SK-N-SH (cell line): ENCODE measurements at regions not wholly inside any gene's neighbourhood (a gene's known extent, or its start where the extent isn't known, plus 50 kb on each side); places are given as distances from the start of the nearest gene placed in this dataset.
A peak's percentile ranks its signal among the peaks of the same experiment; 100 is the strongest.

Experiments used
- CTCF ChIA-PET: fragments of 300-600, 350-600 bp; formaldehyde crosslinking; extraction: SDS; loops from one replicate; lab custom pipeline; 2021; lab: Yijun Ruan, JAX
- POLR2A ChIA-PET: fragments of 350-600 bp; sonication (Branson Sonifier 250); formaldehyde crosslinking; extraction: SDS; loops from one replicate; lab custom pipeline; 2020; ENCODE audit warnings: antibody characterized with exemption, inconsistent platforms; lab: Yijun Ruan, JAX
- DNase-seq: peaks from one replicate; pipeline ENCODE4 v3.0.0; 2012
- H2AFZ ChIP-seq: fragments of 200-600 bp; sonication (generic); 2 replicates; pipeline ENCODE4 v1.8.1; 2016; ENCODE audit warnings: antibody characterized with exemption, mild to moderate bottlenecking, low read depth
- H3F3A ChIP-seq: fragments of 200-600 bp; sonication (generic); replicated peaks from 2 replicates; pipeline ENCODE3; 2016; ENCODE audit warnings: antibody characterized with exemption, mild to moderate bottlenecking; ENCODE audit not compliant: insufficient read depth
- H3K27ac ChIP-seq, 2 experiments: fragments of 200-500 bp in 1 of 2; fragments of 200-600 bp in 1 of 2; sonication (Bioruptor generic) in 1 of 2; sonication (generic), shearing (Covaris generic) in 1 of 2; 2 replicates each; pipeline versions ENCODE4 v1.5.1 to v1.6.1; 2014 to 2016; ENCODE audit warnings: low read depth in 2 of 2, inconsistent platforms in 1 of 2, low read length in 1 of 2, mild to moderate bottlenecking in 1 of 2, mixed read lengths in 1 of 2
- H3K27me3 ChIP-seq: fragments of 200-600 bp; sonication (generic), shearing (Covaris generic); 2 replicates; pipeline ENCODE4 v1.6.1; 2016; ENCODE audit warnings: mixed run types; ENCODE audit not compliant: insufficient read depth
- H3K36me3 ChIP-seq, 2 experiments: fragments of 200-500 bp in 1 of 2; fragments of 200-600 bp in 1 of 2; sonication (Bioruptor generic) in 1 of 2; sonication (generic) in 1 of 2; replicated peaks in 1 of 2; 2 replicates each; pipeline versions ENCODE3 to v1.5.1; 2014 to 2016; ENCODE audit warnings: low read length in 1 of 2, mild to moderate bottlenecking in 1 of 2; ENCODE audit not compliant: insufficient read depth in 2 of 2, control insufficient read depth in 1 of 2
- H3K4me1 ChIP-seq, 2 experiments: fragments of 200-500 bp in 1 of 2; fragments of 200-600 bp in 1 of 2; sonication (Bioruptor generic) in 1 of 2; sonication (generic), shearing (Covaris generic) in 1 of 2; 2 replicates each; pipeline versions ENCODE4 v1.5.1 to v1.6.1; 2014 to 2016; ENCODE audit warnings: low read depth in 1 of 2, low read length in 1 of 2, mixed run types in 1 of 2; ENCODE audit not compliant: insufficient read depth in 2 of 2, control insufficient read depth in 1 of 2
- H3K4me2 ChIP-seq: fragments of 200-600 bp; sonication (generic), shearing (Covaris generic); 2 replicates; pipeline ENCODE4 v1.6.1; 2017; ENCODE audit warnings: mixed run types
- H3K4me3 ChIP-seq, 2 experiments: fragments of 200-500 bp in 1 of 2; fragments of 200-600 bp in 1 of 2; sonication (Bioruptor generic) in 1 of 2; sonication (generic), shearing (Covaris generic) in 1 of 2; 2 replicates each; pipeline versions ENCODE4 v1.5.1 to v1.8.1; 2014 to 2016; ENCODE audit warnings: low read depth in 2 of 2, inconsistent platforms in 1 of 2, low read length in 1 of 2, mild to moderate bottlenecking in 1 of 2, mixed read lengths in 1 of 2, moderate library complexity in 1 of 2
- H3K79me2 ChIP-seq: fragments of 200-600 bp; sonication (generic); 2 replicates; pipeline ENCODE4 v1.8.1; 2017; ENCODE audit warnings: mild to moderate bottlenecking; ENCODE audit not compliant: insufficient read depth
- H3K9ac ChIP-seq: fragments of 200-600 bp; sonication (generic); 2 replicates; pipeline ENCODE4 v1.6.1; 2017; ENCODE audit warnings: mixed run types
- H3K9me2 ChIP-seq: fragments of 200-600 bp; sonication (generic); 2 replicates; pipeline ENCODE4 v1.6.1; 2017; ENCODE audit warnings: mixed run types
- H3K9me3 ChIP-seq: fragments of 200-600 bp; sonication (generic); 2 replicates; pipeline ENCODE4 v1.6.1; 2017; ENCODE audit warnings: mixed run types, mild to moderate bottlenecking, moderate library complexity
- H4K20me1 ChIP-seq: fragments of 200-600 bp; sonication (generic); 2 replicates; pipeline ENCODE4 v1.6.1; 2017; ENCODE audit warnings: mild to moderate bottlenecking, mixed run types; ENCODE audit not compliant: insufficient read depth
- FOSL2 ChIP-seq: IDR thresholded peaks from 2 replicates; pipeline ENCODE4 v1.4.0; 2012; ENCODE audit warnings: low read depth, mild to moderate bottlenecking, moderate library complexity, borderline replicate concordance
- WGBS: methylation state at CpG from one replicate; pipeline ENCODE4 v1.1.6; 2017; ENCODE audit warnings: low lambda C conversion rate; 5-methylcytosine and 5-hydroxymethylcytosine counted together
- small RNA-seq, 7 experiments: library from RNA; depleted of rRNA; stranded (forward); fragments of <200 nt; gene quantifications; one replicate each; pipeline ENCODE3, GENCODE V24; 2012
- TF ChIP-seq, protein P1 (sequence below): fragments of 200-600 bp; sonication (generic); IDR thresholded peaks from 2 replicates; pipeline ENCODE4 v1.6.1; 2017; ENCODE audit warnings: antibody characterized with exemption, mild to moderate bottlenecking, moderate library complexity

DNA sequence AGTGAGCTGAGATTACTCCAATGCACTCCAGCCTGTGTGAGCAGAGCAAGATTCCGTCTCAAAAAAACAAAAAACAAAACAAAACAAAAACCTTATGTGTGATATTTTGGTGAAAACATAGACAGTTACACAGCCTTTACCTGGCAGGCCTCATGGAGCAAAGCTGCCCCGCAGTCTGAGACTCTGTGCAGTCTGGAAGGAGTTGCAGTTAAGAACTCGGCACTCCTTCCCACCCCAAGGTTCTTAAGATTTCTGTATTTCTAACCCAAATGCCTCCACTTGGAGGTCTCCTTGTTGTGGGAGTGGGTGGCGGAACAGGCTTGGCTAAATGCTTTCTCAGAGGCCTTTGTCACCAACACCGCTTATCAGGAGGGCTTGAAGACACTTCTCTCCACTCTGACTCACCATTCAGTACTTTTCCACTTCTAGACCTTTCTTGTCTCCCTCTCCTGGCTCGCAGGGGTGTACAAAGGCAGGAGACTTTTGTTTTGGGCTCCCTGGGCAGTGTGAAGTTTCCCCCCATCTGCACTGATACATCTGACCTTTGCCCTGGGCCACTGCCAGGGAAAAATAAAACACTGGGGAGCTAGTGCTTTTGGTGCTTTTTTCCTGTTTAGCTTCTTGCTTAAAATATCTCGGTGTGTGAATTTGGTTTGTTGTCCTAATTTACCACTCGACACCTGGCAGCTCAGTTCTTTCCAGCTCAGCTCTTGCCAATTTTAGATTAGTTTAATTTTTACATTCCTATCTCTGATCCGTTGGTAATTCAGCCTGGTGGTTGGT is 51.3 kb upstream of the MAGI2 start:
- Histone ChIP-seq H2AFZ (peak overlapping the region; percentile 4; the same call in 1 of the 2 replicates), H3K9me3 (no peaks in the 10 kb centered on the region)
- CTCF ChIA-PET: no interaction called here

More for the DNA sequence above, 51.3 kb upstream of the MAGI2 start:
- Histone ChIP-seq H3K4me1 (no peaks in the 10 kb centered on the region; a peak in 1 of 4 replicates), H3K36me3 (no peaks in the 10 kb centered on the region), H3K27me3 (no peaks in the 10 kb centered on the region), H3K4me2 (no peak overlapping the region), H3K9me2 (no peaks in the 10 kb centered on the region), H3K27ac (no peak overlapping the region), H4K20me1 (no peaks in the 10 kb centered on the region), H3K4me3 (no peak overlapping the region), H3K9ac (no peak overlapping the region), H3F3A (peaks cover 6% of the 10 kb centered on the region), H3K79me2 (no peaks in the 10 kb centered on the region)
- POLR2A ChIA-PET: no interaction called here
- TF ChIP-seq, protein P1, sequence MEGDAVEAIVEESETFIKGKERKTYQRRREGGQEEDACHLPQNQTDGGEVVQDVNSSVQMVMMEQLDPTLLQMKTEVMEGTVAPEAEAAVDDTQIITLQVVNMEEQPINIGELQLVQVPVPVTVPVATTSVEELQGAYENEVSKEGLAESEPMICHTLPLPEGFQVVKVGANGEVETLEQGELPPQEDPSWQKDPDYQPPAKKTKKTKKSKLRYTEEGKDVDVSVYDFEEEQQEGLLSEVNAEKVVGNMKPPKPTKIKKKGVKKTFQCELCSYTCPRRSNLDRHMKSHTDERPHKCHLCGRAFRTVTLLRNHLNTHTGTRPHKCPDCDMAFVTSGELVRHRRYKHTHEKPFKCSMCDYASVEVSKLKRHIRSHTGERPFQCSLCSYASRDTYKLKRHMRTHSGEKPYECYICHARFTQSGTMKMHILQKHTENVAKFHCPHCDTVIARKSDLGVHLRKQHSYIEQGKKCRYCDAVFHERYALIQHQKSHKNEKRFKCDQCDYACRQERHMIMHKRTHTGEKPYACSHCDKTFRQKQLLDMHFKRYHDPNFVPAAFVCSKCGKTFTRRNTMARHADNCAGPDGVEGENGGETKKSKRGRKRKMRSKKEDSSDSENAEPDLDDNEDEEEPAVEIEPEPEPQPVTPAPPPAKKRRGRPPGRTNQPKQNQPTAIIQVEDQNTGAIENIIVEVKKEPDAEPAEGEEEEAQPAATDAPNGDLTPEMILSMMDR: 0 out of 2 replicates have a peak, but pooled peaks have one; percentile 10
- TF ChIP-seq FOSL2: no peak
- 94% methylated on average over 9 of the region's 9 CpGs for WGBS
- DNase-seq: no peak

Small RNA genes in the stretch of these regions (small RNA-seq; reads per million reads assigned to genes)
- gene RNA5SP234: 0 reads per million in 7 experiments
- 0 reads per million in 7 experiments for gene RNU6-849P
